GM18498 (cell line): ENCODE measurements at regions not wholly inside any gene's neighbourhood (a gene's known extent, or its start where the extent isn't known, plus 50 kb on each side); places are given as distances from the start of the nearest gene placed in this dataset.

Source experiments
- ATAC-seq: cut with Tn5 transposase; IDR thresholded peaks from one replicate; pipeline ENCODE4 v1.9.1; 2021; ENCODE audit warnings: mild to moderate bottlenecking, moderate library complexity; ENCODE audit not compliant: unreplicated experiment

- no peak for ATAC-seq
These were observed 371.1 kb upstream of the ZNF608 start for GRCh38 chr5:125117566-125117965.

- ATAC-seq: no peak
These were observed 373.6 kb upstream of the ZNF608 start for GRCh38 chr5:125120012-125120411.

- ATAC-seq: no peak
These were observed 378.8 kb upstream of the ZNF608 start for GRCh38 chr5:125125031-125125823.

GRCh38 chr5:125126050-125126449 is 379.6 kb upstream of the ZNF608 start:
- ATAC-seq: no peak

GRCh38 chr5:125129151-125129806 is 382.8 kb upstream of the ZNF608 start:
- ATAC-seq: no peak

- ATAC-seq: no peak
These were observed 384.2 kb upstream of the ZNF608 start for GRCh38 chr5:125130591-125130990.

- ATAC-seq: no peak
These were observed 388.0 kb upstream of the ZNF608 start for GRCh38 chr5:125134216-125135081.

- no peak for ATAC-seq
These were observed 391.1 kb upstream of the ZNF608 start for GRCh38 chr5:125137535-125137934.

- ATAC-seq: no peak
These were observed 391.8 kb upstream of the ZNF608 start for GRCh38 chr5:125138266-125138665.

GRCh38 chr5:125139590-125139989 is 393.2 kb upstream of the ZNF608 start:
- ATAC-seq: no peak

- ATAC-seq: no peak
These were observed 393.8 kb upstream of the ZNF608 start for GRCh38 chr5:125140220-125140619.

GRCh38 chr5:125140855-125141254 is 394.4 kb upstream of the ZNF608 start:
- ATAC-seq: no peak

GRCh38 chr5:125142458-125142857 is 396.0 kb upstream of the ZNF608 start:
- ATAC-seq: no peak

- no peak for ATAC-seq
These were observed 396.6 kb upstream of the ZNF608 start for GRCh38 chr5:125143011-125143410.

GRCh38 chr5:125148076-125148475 is 401.6 kb upstream of the ZNF608 start:
- no peak for ATAC-seq

- ATAC-seq: no peak
These were observed 402.3 kb upstream of the ZNF608 start for GRCh38 chr5:125148706-125149105.

- no peak for ATAC-seq
These were observed 402.7 kb upstream of the ZNF608 start for GRCh38 chr5:125149110-125149509.

GRCh38 chr5:125149527-125149926 is 403.1 kb upstream of the ZNF608 start:
- no peak for ATAC-seq

GRCh38 chr5:125150041-125150669 is 403.7 kb upstream of the ZNF608 start:
- ATAC-seq: no peak

- ATAC-seq: no peak
These were observed 404.9 kb upstream of the ZNF608 start for GRCh38 chr5:125151150-125151900.
